NCI-H2171 treated with DMSO at 0.1 percent for 48 hours (cell line): ENCODE measurements at regions not wholly inside any gene's neighbourhood (a gene's known extent, or its start where the extent isn't known, plus 50 kb on each side); places are given as distances from the start of the nearest gene placed in this dataset.
"Not testable (repeated sequence)": the region's sequence is repeated elsewhere in the genome, so short reads cannot be mapped to it uniquely, and the experiment has no call there.

Experiments
- DNase-seq: peaks from one replicate; lab custom pipeline; 2025; lab: John Stamatoyannopoulos, UW

DNA sequence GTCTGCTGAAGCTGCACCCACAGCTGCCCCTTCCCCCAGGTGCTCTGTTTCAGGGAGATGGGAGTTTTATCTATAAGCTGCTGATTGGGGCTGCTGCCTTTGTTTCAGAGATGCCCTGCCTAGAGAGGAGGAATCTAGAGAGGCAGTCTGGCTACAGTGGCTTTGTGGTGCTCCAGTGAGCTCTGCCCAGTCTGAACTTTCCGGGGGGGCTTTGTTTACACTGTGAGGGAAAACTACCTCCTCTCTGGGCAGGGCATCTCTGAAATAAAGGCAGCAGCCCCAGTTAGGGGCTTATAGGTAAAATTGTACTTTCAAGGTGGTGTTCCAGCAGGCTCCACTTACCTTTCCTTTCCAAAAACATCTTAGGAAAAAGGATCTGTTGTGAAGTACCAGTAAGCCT, 242.2 kb downstream of the SPRY1 start:
- DNase-seq, result no peak

DNA sequence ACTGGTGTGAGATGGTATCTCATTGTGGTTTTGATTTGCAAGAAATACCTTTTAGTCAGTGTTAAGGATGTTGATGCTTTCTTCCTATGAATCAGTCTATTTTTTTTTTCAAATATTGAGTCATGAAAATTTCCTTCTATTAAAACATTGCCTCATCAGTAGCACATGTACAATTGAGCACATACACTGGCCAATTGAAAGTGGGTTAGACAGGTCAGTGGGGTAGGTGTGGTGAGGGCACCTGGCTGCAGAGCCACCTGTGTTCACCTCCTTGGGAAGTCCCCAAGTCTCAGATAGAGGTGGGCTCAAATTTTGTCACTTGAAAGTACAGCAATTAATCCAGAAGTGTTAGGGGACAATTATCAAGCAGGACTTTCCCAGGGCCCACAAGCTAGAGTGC, 243.7 kb downstream of the SPRY1 start:
- DNase-seq, result no peak

DNA sequence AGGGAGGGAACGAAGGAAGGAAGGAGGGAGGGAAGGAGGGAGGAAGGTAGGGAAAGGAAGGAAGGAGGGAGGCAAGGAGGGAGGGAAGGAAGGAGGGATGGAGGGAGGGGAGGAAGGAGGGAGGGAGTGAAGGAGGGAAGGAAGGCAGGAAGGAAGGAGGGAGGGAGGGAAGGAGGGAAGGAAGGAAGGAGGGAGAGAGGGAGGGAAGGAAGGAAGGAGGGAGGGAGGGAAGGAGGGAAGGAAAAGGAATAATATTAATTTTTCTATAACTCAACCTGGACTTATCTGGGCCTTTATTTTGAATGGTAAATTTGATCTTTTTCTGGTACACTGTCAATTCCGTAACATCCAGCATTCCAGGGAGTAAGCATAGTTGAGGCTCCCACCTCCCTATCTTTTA, 244.2 kb downstream of the SPRY1 start:
- no peak for DNase-seq

DNA sequence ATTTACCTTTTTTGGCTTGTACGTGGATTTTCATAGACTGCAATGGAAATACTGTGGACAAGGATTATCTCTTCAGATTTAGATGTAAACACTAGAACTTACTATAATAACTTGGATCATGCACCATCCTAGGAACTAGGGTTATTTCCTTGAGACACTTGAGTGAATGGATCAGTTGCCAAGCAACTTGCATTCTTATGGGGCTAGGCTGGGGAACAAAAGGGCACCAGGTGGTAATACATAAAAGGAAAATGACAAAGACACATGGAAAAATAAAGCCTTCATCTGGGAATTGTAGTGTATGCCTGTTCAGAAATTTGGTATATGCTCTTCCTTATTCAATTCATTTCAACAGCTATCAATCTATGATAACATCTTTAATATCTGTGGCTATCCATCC, 247.1 kb downstream of the SPRY1 start:
- no peak for DNase-seq

DNA sequence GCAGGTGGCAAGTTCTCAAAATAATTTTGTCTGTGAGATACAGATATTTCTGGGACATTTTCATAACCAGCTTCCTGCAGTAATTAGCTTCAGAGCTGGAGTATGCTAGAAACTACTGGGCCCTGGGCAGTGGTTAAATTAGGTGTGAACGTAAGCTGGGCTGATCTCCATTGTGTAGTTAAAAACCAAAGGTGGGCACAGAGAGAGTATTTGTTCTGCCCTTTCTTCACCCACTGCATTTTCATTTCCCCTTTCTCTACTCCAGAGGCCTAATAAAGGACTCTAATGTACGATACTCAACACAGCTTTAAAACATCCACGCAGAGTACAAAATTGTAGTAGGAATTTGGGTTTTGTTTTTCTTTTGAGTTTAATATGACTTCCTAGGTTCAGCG, 252.7 kb downstream of the SPRY1 start:
- DNase-seq, result no peak

DNA sequence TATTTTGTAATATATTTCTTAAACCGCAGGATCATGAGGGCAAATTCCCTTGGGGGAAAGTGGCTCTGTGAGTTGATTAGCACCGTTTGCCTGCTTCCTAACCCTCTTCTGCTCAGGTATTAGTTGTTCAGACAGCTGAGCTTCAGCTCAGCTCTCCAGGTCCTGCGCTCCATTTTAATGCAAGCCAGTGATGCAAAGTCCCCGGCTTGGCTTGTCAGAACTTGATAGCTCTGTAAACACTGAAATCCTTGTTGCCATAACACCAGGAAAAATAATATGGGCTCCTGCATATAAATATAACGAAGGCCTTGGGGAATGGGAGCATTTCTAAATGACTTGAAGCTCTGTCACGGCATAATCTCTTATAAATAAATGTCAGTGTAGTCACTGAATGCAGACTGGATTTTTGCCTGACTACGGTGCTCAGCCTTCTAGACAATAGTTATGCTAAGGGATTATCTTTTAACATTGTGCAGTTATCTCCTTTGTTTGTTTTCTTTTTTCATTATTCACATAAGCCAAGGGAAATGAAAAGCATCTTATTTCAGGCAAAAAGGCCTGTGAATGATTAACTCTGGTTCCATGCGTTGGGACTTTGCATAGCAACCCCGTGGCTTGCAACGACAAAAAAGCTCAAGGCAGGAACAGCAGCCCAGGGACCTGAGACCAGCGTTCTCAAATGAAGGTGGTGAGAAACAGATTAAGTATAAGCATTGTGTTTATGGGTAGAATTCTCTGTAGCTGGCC, 253.2 kb downstream of the SPRY1 start:
- DNase-seq, result peak; percentile 83

DNA sequence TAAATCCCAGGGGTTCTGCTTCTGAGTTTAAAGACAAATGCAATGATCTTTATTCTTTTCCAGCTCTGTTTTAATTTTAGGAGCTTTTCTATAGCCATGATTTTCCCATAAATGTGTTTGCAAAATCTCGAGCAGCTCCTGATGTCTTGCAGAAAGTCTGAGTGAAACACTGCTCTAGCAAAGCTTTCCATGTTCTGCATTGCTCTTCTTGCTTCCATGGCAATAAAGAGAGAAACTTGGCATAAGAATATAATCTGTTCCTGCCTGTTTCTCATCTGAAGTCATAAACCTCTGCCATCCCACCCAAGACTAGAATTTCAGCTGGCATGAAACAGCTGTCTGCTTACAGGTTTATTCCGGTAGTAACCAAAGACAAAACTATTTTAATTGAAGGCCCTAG, 254.5 kb downstream of the SPRY1 start:
- DNase-seq, result no peak

DNA sequence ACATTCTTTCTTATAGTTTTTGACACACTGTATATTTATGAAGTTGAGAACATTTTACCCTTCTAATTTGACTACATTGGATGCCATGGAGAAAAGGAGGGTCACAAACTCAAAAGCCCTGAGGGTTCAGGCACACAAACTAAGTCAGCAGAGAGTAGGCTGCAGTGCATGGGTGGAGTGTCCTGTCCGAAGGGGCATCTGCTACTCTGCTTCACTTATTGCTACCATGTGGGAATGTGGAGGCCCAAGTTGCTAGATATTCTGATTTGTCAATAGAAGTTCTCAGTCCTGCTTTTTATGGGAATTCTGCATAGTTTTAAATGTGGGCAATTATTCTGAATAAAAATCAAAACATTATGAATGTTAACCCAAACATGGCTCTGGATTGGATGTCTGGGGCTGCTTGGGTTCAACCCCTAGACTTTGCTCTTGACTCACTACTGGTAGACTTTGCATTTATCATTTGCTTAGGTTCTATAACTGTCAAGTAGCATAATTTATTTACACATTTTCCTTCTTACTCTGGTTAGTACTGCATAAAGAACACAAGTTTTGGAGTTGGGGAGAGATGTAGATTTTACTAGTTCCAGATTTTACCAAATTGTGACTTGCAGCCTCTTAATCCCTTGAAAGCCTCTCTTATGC, 255.1 kb downstream of the SPRY1 start:
- no peak for DNase-seq

DNA sequence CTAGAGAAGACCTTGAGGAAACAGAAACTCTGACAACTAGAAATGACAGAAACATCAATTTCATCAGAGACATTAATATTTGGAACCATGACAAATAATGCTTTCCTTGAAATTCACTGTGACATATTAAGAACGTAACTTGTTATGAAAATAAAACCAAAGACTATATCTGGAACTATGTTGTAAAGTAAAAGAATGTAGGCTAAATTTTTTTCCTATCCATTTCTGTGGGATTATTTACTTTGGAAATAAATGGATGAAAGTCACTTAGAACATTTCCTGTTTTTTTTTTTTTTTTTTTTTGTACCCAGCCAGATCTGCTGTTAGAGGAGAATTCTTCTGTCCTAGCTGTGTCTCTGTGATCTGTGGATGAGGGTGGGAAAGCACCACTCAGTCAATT, 255.9 kb downstream of the SPRY1 start:
- DNase-seq, result no peak

DNA sequence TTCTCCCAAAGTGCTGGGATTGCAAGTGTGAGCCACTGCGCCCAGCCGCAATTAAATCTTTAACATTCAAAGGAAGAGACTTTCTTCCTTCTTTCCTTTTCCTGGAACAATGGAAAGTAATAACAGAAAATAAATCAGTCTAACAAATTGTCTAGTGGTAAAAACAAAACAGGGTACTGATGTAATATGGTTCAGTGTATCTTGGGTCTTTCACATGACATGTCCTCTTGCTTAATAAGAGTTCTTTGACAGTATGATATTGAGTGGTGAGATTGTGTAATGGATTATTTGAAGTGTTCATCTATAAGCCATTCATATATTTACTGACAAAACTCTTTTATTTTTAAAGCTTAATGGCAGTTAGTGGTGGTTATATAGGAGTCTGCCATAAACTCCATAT, 256.6 kb downstream of the SPRY1 start:
- no peak for DNase-seq

DNA sequence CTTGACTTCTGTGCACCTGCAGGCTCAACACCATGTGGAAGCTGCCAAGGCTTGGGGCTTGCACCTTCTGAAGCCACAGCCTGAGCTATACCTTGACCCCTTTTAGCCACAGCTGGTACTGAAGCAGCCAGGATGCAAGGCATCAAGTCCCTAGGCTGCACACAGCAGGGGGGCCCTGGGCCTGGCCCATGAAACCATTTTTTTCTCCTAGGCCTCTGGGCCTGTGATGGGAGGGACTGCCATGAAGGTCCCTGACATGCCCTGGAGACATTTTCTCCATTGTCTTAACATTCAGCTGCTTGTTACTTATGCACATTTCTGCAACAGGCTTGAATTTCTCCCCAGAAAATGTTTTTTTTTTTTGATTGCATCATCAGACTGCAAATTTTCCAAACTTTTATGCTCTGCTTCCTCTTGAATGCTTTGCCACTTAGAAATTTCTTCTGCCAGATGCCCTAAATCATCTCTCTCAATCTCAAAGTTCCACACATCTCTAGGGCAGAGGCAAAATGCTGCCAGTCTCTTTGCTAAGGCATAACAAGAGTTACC, 260.2 kb downstream of the SPRY1 start:
- DNase-seq, result not testable (repeated sequence)

DNA sequence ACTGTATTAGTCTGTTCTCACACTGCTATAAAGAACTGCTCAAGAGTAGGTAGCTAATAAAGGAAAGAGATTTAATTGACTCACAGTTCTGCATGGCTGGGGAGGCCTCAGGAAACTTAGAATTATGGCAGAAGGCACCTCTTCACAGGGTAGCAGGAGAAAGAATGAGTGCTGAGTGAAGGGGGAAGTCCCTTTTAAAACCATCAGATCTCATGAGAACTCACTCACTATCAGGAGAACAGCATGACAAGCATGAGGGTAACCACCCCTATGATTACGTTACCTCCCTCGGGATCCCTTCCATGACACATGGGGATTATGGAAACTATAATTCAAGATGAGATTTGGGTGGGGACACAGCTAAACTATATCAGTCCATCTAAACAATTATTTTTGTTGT, 261.0 kb downstream of the SPRY1 start:
- not testable (repeated sequence) for DNase-seq

DNA sequence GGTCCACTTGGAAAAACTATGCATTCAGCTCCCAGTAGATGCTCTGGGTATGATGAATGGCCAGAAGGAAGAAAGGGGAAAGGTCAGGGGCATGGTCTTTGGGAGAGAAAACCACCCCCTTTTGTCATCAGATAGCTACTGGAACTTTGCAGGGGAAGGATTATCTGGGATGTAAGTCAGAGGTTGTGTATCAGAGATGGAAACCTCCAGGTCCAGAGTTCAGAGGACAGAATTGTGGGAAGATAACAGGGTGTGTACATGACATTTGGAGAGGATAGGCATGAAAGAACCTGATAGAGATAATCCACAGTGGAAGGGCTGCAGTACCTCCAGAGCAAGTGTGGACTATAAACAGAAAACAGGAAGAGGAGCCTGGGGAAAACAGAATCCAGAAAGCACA, 262.7 kb downstream of the SPRY1 start:
- DNase-seq, result no peak

DNA sequence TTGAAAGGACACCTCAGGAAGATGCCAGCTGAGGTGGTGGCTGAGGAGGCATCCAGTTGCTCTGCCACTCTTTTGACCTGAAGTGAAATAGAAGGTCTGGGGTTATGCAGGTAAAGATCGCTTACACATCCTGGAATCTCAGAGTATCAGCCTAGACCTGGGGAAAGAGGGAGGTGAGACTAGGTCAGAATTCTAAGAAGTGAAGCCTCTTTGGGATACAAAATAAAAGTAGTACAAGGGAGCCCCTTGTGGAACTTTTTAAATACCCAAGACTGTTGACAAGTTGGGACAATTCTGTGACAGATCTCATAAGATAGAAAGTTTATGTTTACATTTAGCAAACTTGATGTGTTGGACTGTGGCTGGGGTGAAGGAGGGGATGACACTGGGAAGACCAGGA, 263.1 kb downstream of the SPRY1 start:
- no peak for DNase-seq

DNA sequence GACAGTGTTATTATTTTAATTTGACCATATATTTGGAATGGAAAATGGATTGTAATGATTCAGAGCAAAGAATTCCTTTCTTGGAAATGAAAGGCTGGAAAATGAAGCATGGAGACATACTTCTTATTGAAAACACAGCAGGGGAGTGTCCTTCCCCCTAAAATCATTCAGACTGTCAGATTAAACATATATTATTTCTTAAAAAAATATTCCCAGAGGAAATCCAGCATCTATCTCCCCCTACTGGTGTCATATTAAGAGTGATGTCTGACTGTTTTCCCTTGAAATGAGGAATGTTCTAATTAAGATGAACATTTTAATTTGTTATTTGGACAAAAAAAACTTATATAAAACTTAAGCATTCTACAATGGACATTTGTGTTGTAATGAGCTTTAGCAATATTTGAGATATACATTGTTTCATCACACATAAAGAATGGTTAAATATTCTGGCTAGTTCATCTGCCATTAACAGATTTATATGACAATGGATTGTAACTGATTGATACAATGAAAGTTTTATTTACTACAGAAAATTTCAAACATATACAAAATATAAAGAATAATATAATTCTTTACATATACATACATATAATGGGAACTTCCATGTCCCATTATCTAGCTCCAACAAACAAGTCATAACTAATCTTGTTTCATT, 264.6 kb downstream of the SPRY1 start:
- DNase-seq, result peak; percentile 12

DNA sequence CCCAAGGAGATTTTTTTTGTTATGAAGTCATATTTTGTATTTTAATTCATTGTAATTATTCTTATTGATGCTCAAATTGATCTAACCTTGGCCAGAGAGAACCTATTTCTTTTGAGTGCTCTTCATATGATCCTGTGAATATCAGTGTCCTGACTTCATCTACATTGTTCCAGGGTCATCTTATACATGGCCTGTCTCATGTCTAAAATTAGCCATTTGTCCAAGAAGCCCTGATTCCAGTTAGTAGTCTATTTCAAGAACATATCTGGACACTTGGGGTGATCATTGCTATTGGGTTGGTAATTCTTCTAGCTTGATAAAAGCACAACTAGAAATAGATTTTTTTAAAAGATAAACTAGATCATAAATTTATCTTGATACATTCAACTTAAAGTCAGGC, 266.2 kb downstream of the SPRY1 start:
- DNase-seq, result no peak

DNA sequence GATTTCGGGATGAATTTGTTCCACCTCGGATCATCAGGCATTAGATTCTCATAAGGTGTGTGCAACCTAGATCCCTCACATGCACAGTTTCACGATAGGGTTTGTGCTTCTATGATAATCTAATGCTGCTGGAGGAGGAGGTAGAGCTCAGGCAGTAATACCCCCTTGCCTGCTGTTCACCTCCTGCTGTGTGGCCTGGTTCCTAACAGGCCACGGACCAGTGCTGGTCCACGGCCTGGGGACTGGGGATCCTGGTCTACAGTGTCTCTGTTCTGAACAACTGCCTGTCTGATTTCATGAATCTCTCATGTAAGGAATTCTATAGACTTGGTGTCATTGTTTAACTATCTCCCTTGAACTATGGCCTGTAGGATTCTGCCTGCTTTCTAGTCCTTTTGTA, 269.9 kb downstream of the SPRY1 start:
- DNase-seq, result no peak

DNA sequence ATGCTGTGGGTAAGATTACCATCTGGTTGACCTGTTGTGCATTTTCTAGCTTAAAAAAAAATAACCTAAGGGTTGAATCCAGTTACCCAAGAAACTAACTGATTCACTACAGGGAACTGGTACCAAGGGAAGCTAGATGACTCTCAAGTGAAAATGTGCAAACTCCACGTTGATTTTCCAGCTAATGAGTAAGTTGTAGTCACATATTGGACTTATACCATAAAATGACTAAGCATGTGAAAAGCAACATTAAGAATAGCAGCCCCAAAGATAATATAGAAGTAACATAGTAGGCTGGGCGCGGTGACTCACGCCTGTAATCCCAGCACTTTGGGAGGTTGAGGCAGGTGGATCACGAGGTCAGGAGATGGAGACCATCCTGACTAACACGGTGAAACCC, 270.9 kb downstream of the SPRY1 start:
- no peak for DNase-seq

DNA sequence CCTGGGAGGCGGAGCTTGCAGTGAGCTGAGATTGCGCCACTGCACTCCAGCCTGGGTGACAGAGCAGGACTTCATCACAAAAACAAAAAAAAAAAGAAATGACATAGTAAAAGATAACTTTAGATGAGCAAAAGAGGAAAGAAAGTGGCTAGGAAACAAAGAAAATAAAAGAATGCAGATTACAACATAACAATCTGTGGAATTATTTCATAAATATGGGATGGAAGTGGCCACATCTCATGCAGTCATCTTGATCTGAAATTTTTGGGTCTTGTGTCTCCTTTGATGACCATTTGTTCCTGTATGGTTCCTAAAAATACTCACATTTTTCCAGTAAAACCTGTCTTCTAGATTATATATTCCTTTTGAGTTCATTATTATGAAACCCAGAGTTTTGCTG, 271.4 kb downstream of the SPRY1 start:
- DNase-seq, result no peak

DNA sequence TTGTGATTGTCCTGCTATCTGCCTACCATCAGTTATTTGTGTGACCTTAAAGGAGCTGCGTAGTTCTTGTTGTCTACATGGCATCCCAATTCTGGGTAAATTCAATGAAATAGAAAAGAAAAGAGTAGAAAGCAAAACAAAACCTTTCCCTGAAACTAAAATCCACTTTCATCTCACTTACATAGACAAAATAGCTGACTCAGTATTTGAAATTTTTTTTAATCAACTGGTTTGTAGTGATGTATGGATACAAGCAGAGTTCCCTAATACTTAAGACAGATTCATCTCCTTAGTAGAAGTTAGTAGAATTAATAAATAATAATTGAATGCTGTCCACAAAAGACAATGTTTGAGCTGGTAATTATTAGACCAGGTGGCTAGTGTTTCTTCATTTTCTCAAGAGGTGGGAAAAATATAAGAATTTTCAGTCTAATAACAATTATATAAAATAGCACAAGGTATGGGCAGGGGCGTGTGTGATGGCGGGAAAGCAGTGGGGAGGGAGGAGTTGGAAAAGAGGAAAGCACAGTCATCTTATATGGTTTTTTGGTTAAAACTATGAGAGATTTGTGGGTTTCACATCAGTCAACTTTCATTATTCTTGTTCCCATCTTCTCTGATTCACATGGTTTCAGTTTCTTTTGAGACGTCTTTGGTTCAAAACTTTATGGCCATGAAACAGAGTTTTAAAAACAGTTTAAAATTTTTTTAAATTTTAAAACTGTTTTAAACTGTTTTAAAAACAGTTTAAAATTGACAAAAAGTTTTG, 275.2 kb downstream of the SPRY1 start:
- DNase-seq, result no peak

DNA sequence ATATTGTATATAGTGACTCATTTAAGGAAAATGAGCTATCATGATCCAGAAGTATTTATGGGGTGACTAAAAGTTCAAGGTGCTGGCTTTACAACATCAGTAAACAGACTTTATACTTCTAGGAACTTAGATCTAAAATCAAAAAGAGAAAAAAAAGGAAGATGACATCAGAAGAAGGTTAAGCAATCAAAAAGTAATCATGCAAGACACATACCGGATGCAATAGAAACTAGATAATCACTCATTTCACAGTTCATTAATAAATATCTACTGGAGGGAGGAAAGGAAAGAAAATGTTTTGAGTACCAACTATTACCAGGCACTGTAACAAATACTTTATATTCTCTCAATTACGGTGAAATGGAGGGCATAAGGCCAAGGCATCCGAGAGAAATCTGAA, 276.4 kb downstream of the SPRY1 start:
- no peak for DNase-seq

DNA sequence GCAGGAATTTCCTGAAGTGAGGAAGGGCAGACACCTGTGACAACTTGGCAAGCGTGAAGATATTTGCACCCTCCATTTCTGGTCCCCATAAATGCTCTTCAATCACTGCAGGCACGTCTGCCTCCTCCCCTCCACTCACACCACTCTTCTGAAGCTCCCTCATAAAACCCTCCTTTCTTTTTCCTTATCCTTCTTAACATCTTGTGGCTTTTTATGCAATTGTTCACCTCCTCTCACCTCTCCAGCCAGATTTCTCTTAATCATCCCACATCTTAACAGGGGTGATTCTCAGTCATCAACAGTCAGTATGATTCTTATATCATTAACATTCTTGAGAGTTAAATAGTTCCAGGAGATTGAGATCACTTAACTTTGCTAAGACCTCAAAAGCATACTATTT, 277.4 kb downstream of the SPRY1 start:
- no peak for DNase-seq
